IPS-18a (cell line): ENCODE measurements at regions not wholly inside any gene's neighbourhood (a gene's known extent, or its start where the extent isn't known, plus 50 kb on each side); places are given as distances from the start of the nearest gene placed in this dataset.
"Not testable (repeated sequence)": the region's sequence is repeated elsewhere in the genome, so short reads cannot be mapped to it uniquely, and the experiment has no call there.

Source experiments
- H3K27ac ChIP-seq: one replicate; pipeline ENCODE4 v1.5.1; 2013; ENCODE audit warnings: low read length
- H3K27me3 ChIP-seq: one replicate; pipeline ENCODE4 v1.6.1; 2013; ENCODE audit warnings: mild to moderate bottlenecking, low read length; ENCODE audit not compliant: control insufficient read depth, insufficient read depth
- H3K36me3 ChIP-seq: one replicate; pipeline ENCODE4 v1.6.1; 2013; ENCODE audit warnings: low read depth, low read length; ENCODE audit not compliant: control insufficient read depth
- H3K4me1 ChIP-seq: one replicate; pipeline ENCODE4 v1.6.1; 2013; ENCODE audit warnings: low read depth, low read length; ENCODE audit not compliant: control insufficient read depth
- H3K4me3 ChIP-seq: one replicate; pipeline ENCODE4 v1.5.1; 2013; ENCODE audit warnings: low read length
- H3K9ac ChIP-seq: one replicate; pipeline ENCODE4 v1.6.1; 2013; ENCODE audit warnings: mild to moderate bottlenecking, low read length, moderate library complexity
- H3K9me3 ChIP-seq: one replicate; pipeline ENCODE4 v1.6.1; 2013; ENCODE audit warnings: low read depth, low read length; ENCODE audit not compliant: control insufficient read depth

DNA sequence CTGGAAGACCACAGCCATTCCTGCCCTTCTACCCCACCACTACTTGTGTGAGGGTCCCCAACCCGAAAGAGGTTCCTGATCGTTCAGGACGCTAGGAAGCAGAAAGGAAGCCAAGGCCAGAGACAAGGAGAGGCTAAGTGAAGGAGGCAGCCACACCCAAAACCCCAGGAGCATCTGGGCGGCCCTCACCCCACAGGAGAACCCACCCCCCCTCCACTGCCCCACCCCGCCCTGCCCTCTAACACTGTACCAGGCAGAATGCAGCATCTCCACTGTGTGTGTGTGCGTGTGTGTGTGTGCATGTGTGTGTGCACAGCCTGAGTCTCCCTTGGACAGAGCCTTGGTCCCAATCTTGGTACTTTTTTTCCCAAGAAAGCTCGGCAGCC lies 207.5 kb upstream of the HAAO start:
- Histone ChIP-seq H3K4me3 (no peak overlapping the region), H3K9ac (no peak overlapping the region), H3K36me3 (no peaks in the 10 kb centered on the region), H3K27ac (no peak overlapping the region), H3K27me3 (no peaks in the 10 kb centered on the region), H3K9me3 (peaks cover 4% of the 10 kb centered on the region), H3K4me1 (peaks cover 3% of the 10 kb centered on the region)

DNA sequence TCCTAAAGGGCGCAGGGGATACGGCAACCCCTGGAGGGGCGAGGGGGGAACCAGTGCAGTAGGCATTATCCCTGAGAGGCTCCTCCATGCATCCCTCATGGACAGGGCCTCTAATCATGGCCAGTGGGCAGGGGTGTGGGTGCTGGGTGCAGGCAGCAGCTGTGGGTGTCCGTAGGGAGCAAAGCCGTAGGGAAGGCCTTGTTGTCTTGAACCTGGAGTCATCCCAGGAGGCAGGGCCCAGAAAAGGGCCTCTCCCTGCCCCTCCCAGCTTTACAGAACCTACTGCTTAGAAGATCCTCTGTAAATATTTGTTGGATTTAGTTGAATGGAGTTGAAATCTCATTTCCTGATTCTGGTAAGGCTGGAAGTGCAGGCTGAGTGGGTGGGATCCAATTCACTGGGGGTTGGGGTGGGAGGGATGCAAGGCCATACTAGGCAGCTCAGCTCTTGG lies 207.0 kb upstream of the HAAO start:
- H3K9ac ChIP-seq = no peak overlapping the region
- no peaks in the 10 kb centered on the region for H3K36me3 ChIP-seq
- no peaks in the 10 kb centered on the region for H3K27me3 ChIP-seq
- H3K4me3 ChIP-seq = no peak overlapping the region
- no peak overlapping the region for H3K27ac ChIP-seq
- H3K9me3 ChIP-seq = peaks cover 4% of the 10 kb centered on the region
- peaks cover 3% of the 10 kb centered on the region for H3K4me1 ChIP-seq

DNA sequence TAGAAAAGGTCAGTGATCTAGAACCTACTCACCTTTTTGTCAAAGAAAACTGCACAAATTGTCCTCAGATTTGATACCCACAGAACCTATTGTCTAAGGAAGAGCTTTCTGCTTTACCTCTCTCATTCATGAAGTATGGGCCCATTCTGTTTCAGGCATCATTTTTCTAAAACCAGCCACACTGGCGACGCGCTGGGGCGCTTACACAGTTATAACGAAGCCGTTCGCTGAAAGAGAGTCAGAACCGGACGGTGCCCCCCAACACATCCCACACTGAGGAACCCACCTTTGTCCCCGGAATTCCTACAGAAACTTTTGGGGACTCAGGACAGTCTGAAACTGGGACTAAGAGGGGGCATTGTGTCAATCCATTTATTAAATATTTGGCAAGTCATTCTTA lies 206.3 kb upstream of the HAAO start:
- H3K9me3 ChIP-seq = peaks cover 4% of the 10 kb centered on the region
- H3K27ac ChIP-seq = no peak overlapping the region
- H3K9ac ChIP-seq = no peak overlapping the region
- H3K4me3 ChIP-seq = no peak overlapping the region
- H3K27me3 ChIP-seq = no peaks in the 10 kb centered on the region
- peaks cover 3% of the 10 kb centered on the region for H3K4me1 ChIP-seq
- no peaks in the 10 kb centered on the region for H3K36me3 ChIP-seq

- H3K4me1 ChIP-seq = peaks cover 3% of the 10 kb centered on the region
- H3K4me3 ChIP-seq = no peak overlapping the region
- H3K27ac ChIP-seq = no peak overlapping the region
- H3K9me3 ChIP-seq = peaks cover 4% of the 10 kb centered on the region
- no peak overlapping the region for H3K9ac ChIP-seq
- H3K27me3 ChIP-seq = no peaks in the 10 kb centered on the region
- H3K36me3 ChIP-seq = no peaks in the 10 kb centered on the region
Measured at GRCh38 chr2:42996528-42996927, 204.1 kb upstream of the HAAO start.

DNA sequence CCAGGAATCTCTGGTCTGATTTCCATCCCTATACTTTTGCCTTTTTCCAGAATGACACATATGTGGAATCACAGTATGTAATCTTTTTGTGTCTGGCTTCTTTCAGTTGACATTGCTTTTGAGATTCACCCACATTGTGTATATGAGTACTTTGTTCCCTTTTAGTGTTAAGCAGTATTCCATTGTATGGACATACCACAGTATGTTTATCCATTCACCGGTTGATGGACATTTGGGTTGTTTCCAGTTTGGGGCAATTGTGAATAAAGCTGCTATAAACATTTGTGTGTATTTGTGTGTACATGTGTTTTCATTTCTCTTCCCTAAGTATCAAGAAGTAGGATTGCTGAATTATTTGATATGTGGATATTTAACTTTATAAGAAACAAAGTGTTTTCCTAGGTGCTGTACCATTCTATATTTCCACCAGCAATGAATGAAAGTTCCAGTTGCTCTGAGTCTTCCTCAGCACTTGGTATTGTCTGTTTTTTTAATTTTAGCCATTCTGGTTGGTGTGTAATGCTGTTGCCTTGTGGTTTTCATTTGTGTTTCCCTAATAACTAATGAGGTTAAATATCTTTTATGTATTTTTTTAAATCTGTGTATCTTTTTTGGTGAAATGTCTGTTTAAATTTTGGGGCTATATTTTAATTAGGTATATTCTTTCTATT lies 203.5 kb upstream of the HAAO start:
- Histone ChIP-seq H3K27me3 (no peaks in the 10 kb centered on the region), H3K4me1 (peaks cover 3% of the 10 kb centered on the region), H3K27ac (no peak overlapping the region), H3K36me3 (no peaks in the 10 kb centered on the region), H3K9me3 (peaks cover 4% of the 10 kb centered on the region), H3K4me3 (no peak overlapping the region), H3K9ac (no peak overlapping the region)

DNA sequence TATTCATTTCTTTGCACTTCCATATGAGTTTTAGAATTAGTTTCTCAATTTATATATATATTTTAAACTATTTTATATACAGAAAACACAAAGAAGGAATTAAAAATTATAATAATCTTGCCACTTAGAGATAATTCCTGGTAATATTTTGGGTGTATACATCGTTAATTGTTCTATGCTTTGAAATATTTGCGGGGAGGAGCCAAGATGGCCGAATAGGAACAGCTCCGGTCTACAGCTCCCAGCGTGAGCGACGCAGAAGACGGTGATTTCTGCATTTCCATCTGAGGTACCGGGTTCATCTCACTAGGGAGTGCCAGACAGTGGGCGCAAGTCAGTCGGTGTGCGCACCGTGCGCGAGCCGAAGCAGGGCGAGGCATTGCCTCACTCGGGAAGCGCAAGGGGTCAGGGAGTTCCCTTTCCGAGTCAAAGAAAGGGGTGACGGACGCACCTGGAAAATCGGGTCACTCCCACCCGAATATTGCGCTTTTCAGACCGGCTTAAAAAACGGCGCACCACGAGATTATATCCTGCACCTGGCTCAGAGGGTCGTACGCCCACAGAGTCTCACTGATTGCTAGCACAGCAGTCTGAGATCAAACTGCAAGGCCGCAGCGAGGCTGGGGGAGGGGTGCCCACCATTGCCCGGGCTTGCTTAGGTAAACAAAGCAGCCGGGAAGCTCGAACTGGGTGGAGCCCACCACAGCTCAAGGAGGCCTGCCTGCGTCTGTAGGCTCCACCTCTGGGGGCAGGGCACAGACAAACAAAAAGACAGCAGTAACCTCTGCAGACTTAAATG lies 197.1 kb upstream of the HAAO start:
- not testable (repeated sequence) for H3K27ac ChIP-seq

DNA sequence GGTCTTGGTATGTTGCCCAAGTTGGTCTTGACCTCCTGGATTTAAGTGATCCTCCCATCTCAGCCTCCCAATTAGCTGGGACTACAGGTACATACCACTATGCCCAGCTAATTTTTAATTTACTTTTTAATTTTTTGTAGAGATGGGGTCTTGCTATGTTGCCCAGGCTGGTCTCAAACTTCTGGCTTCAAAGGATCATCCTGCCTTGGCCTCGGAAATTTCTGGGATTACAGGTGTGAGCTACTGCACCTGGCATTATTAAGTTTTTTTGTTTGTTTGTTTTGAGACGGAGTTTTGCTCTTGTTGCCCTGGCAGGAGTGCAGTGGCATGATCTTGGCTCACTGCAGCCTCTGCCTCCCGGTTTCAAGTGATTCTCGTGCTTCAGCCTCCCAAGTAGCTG lies 195.7 kb upstream of the HAAO start:
- not testable (repeated sequence) for H3K4me3 ChIP-seq, H3K4me1 ChIP-seq, H3K36me3 ChIP-seq, H3K27me3 ChIP-seq, H3K9me3 ChIP-seq, H3K9ac ChIP-seq, H3K27ac ChIP-seq

More for the DNA sequence above, 197.1 kb upstream of the HAAO start:
- H3K9ac ChIP-seq, H3K9me3 ChIP-seq, H3K4me3 ChIP-seq, H3K36me3 ChIP-seq, H3K4me1 ChIP-seq, H3K27me3 ChIP-seq: not testable (repeated sequence)

- H3K9me3 ChIP-seq = no peaks in the 10 kb centered on the region
- H3K27me3 ChIP-seq = no peaks in the 10 kb centered on the region
- no peaks in the 10 kb centered on the region for H3K4me1 ChIP-seq
- H3K4me3 ChIP-seq = no peak overlapping the region
- no peaks in the 10 kb centered on the region for H3K36me3 ChIP-seq
- H3K9ac ChIP-seq = no peak overlapping the region
- H3K27ac ChIP-seq = no peak overlapping the region
Measured at GRCh38 chr2:42987112-42987922, 194.9 kb upstream of the HAAO start.

- H3K36me3 ChIP-seq = no peaks in the 10 kb centered on the region
- no peaks in the 10 kb centered on the region for H3K4me1 ChIP-seq
- H3K9ac ChIP-seq = no peak overlapping the region
- H3K27me3 ChIP-seq = no peaks in the 10 kb centered on the region
- no peak overlapping the region for H3K4me3 ChIP-seq
- H3K27ac ChIP-seq = no peak overlapping the region
- H3K9me3 ChIP-seq = no peaks in the 10 kb centered on the region
Measured at GRCh38 chr2:42984617-42985016, 192.2 kb upstream of the HAAO start.

GRCh38 chr2:42984081-42984480 lies 191.7 kb upstream of the HAAO start:
- H3K27ac ChIP-seq = no peak overlapping the region
- H3K9ac ChIP-seq = no peak overlapping the region
- no peaks in the 10 kb centered on the region for H3K9me3 ChIP-seq
- no peaks in the 10 kb centered on the region for H3K27me3 ChIP-seq
- no peak overlapping the region for H3K4me3 ChIP-seq
- no peaks in the 10 kb centered on the region for H3K36me3 ChIP-seq
- H3K4me1 ChIP-seq = no peaks in the 10 kb centered on the region

GRCh38 chr2:42980764-42981416 lies 188.5 kb upstream of the HAAO start:
- no peaks in the 10 kb centered on the region for H3K27me3 ChIP-seq
- H3K9ac ChIP-seq = no peak overlapping the region
- H3K4me3 ChIP-seq = no peak overlapping the region
- H3K36me3 ChIP-seq = no peaks in the 10 kb centered on the region
- H3K9me3 ChIP-seq = no peaks in the 10 kb centered on the region
- no peaks in the 10 kb centered on the region for H3K4me1 ChIP-seq
- no peak overlapping the region for H3K27ac ChIP-seq
